HG03280 (cell line): ENCODE measurements at regions not wholly inside any gene's neighbourhood (a gene's known extent, or its start where the extent isn't known, plus 50 kb on each side); places are given as distances from the start of the nearest gene placed in this dataset.
"Not testable (repeated sequence)": the region's sequence is repeated elsewhere in the genome, so short reads cannot be mapped to it uniquely, and the experiment has no call there.

Experiments
- ATAC-seq: cut with Tn5 transposase; IDR thresholded peaks from one replicate; pipeline ENCODE4 v1.9.1; 2021; ENCODE audit warnings: mild to moderate bottlenecking, moderate library complexity; ENCODE audit not compliant: unreplicated experiment

DNA sequence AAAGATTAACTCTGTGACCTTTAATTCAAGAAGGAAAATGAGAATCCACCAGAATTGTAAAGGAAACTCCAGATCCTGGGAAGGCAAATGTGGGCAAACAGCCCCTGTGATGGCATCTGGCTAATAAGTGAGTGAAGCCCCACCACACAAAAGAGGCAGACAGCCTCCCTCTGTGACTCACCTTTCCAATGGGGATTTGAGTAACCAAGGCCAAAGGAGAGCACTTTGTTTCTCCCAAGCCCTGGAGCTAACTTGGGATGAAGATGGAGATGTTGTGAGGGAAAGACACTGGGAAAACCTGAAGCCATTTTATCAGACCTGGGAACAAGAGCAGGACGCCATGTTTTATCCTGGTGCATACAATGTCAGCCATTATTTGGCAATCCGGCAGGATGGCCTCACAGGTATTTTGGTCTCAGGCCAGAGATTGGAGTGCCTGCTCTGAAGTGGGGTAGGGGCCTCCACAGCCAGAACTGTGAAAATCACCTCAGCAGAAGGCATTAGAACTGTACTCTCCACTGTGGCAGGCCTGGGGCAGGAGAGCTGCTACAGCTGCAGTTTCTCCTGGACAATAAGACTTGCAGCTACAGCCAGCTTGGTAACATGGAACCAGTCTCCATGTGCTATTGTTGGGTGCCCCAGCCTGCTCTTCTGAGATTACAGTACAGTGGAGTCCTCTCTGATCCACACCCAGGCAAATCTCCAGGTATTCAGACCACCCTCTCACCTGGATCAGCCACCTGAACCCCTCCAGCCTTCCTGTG, 96.6 kb upstream of the PCED1B start:
- no peak for ATAC-seq

DNA sequence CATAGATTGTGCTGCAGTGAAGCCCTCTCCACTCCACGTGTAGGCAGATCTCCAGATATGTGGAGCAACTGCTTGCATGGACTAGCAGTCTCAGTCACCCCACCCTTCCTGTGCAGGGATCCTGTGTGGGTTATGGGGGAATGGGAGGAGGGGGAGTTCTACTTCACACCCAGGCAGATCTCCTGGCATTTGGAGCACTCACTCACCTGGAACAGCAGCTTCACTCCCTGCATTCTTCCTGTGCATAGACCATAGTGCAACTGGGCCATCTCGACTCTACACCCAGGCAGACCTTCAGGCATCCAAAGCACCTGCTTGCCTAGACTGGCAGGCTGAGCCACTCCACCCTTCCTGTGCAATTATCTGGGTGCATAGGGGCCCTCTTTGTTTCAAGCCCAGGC, 96.0 kb upstream of the PCED1B start:
- ATAC-seq: no peak

- peak; percentile 74 for ATAC-seq
These were observed 95.2 kb upstream of the PCED1B start for GRCh38 chr12:46983959-46984841.

DNA sequence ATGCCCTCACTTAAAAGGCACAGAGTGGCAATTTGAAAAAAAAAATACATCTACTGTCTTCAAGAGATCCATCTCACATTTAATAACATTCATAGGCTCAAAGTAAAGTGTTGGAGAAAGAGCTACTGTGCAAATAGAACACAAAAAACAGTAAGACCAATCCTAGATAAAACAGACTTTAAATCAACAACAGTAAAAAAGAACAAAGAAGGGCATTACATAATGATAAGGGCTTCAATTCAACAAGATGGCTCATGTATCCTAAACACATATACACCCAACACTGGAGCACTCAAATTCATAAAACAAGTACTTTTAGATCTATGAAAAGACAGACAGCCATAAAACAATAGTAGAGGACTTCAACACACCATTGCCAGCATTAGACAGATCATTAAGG, 93.6 kb upstream of the PCED1B start:
- ATAC-seq: no peak

DNA sequence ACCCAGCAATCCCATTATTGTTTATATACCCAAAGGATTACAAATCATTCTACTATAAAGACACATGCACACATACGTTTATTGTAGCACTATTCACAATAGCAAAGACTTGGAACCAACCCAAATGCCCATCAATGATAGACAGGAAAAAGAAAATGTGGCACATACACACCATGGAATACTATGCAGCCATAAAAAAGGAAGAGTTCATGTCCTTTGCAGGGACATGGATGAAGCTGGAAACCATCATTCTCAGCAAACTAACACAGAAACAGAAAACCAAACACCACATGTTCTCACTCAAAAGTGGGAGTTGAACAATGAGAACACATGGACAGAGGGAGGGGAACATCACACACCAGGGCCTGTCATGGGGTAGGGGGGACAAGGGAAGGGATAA, 91.3 kb upstream of the PCED1B start:
- not testable (repeated sequence) for ATAC-seq

DNA sequence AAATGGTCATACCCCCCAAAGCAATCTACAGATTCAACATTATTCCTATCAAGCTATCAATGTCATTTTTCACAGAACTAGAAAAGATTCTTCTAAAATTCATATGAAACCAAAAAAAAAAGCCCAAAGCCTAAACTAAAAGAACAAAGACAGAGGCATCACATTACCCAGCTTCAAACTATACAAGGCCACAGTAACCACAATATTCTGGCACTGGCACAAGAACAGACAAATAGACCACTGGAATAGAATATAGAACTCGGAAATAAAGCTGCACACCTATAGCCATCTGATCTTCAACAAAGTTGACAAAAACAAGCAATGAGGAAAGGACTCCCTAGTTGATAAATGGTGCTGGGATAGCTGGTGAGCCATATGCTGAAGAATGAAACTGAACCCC, 89.2 kb upstream of the PCED1B start:
- no peak for ATAC-seq

- not testable (repeated sequence) for ATAC-seq
These were observed 87.4 kb upstream of the PCED1B start for GRCh38 chr12:46992051-46992450.

- no peak for ATAC-seq
These were observed 80.5 kb upstream of the PCED1B start for GRCh38 chr12:46998811-46999368.

GRCh38 chr12:47004634-47005033, 74.8 kb upstream of the PCED1B start:
- ATAC-seq: no peak

GRCh38 chr12:47007048-47007447, 72.4 kb upstream of the PCED1B start:
- no peak for ATAC-seq

DNA sequence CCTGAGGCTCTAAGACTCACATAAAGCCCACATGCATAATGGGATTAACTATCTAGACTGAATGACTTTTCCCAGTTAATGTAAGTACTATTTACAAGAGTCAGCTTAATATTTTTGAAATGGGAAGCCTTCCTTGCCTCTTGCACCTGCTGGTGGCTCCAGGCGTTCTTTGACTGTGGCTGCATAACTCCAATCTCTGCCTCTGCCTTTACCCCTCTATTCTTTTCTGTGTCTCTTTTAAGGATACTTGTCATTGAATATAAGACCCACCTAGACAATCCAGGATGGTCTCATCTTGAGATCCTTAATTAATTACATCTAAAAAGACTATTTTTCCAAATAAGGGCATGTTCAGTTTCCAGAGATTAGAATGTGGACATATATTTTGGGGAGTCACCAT, 66.9 kb upstream of the PCED1B start:
- ATAC-seq: no peak

DNA sequence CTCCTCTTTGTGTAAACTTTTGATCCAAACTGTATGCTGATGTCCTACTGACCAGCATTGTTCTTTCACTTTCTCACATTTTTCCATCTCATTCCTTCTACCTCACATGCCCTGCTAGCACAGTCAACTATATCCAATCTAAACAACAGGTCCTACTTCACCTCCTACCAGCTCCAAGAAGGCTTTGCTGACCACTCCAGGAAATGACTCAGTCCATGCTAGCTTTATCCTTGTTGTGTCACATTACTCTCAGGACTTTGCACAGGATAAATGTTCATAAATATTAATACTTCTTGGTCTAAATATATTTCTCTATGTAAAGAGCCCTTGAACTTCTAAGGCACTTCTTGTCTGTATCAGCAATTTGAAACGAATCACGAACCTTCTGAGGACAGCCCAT, 64.9 kb upstream of the PCED1B start:
- ATAC-seq: no peak

DNA sequence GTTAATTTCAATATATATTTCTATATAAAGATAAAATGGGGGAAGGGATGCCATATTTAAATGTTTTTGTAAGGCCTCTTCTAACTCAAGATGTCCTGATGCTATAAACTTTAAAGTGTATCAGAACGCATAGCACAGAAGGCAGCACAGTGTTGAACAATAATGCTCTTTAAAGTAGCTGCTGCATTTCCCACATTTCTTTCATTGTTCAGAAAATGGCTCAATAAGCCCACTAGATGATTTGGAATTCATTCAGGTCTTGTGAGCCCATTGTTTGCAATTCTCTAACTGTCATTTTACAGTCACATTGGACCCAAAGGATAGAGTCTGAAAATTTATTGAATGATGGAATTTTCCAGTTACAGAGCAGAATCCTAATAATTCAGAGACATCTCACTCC, 64.0 kb upstream of the PCED1B start:
- no peak for ATAC-seq

DNA sequence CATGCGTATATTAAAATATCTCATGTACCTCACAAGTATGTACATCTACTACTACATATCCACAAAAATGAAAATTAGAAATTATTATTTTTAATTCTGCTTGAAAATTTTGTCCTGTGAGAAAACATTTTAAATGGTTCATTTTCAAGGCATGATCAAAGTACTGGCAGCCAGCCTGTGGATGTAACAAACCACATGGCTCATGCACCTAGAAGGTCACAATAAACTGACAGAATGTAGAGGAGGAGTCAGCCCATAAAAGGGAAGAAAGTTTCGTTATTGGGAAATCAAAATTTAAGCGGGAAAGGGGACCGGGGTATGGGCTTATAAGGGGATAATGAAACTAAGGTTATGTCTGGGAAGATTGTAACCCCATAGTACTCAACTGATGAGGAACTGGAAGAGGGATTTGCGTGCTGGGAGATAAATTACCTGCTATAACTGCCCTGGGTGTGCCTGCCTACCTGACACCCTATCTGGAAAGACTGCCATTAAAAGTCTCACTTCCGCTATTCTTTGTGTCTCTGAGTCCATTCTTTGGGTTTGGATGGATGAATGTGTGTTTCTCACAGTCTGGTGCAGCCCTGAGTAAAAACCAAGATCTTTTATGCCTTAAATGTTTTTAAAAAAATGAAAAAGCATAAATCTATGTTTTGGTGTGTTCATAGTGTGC, 62.2 kb upstream of the PCED1B start:
- no peak for ATAC-seq

- ATAC-seq: no peak
These were observed 61.4 kb upstream of the PCED1B start for GRCh38 chr12:47017901-47018475.

- ATAC-seq: no peak
These were observed 59.1 kb upstream of the PCED1B start for GRCh38 chr12:47020211-47020821.

GRCh38 chr12:47021298-47021697, 58.1 kb upstream of the PCED1B start:
- ATAC-seq: no peak

DNA sequence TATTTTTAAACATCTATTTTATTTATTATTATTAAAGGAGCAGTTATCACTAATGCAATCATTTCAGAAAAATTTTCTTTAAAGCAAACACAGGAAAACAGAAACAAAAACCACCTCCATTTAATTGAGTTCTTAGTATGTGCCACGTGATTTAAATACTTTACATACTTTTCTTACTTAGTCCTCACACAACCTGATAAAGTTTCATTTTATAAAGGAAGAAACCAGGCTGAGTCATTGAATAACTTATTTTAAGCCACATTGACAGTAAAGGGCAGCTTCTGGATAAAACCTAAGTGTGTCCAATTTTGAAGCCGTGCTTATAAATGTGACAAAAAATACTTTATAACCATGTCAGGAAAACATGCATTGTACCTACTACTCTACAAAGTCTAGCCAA, 57.1 kb upstream of the PCED1B start:
- no peak for ATAC-seq

GRCh38 chr12:47023311-47023710, 56.1 kb upstream of the PCED1B start:
- no peak for ATAC-seq

DNA sequence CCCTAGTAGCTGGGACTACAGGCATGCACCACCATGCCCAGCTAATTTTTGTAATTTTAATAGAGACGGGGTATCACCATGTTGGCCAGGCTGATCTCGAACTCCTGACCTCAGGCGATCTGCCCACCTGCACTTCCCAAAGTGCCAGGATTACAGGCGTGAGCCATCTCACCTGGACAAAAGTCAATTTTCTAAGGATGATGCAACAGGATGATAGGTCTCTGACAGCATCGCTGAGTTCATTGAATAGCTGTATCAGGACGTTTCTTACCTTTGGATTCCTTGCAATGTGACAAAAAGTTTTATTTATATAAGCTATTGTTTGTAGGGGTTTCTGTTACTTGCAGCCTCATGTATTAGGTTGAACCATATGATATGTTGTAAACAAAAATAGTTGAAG, 55.5 kb upstream of the PCED1B start:
- ATAC-seq: no peak

GRCh38 chr12:47024463-47024862, 55.0 kb upstream of the PCED1B start:
- no peak for ATAC-seq
